ENCODE measurements at regions not wholly inside any gene's neighbourhood (a gene's known extent, or its start where the extent isn't known, plus 50 kb on each side); places are given as distances from the start of the nearest gene placed in this dataset.

DNA sequence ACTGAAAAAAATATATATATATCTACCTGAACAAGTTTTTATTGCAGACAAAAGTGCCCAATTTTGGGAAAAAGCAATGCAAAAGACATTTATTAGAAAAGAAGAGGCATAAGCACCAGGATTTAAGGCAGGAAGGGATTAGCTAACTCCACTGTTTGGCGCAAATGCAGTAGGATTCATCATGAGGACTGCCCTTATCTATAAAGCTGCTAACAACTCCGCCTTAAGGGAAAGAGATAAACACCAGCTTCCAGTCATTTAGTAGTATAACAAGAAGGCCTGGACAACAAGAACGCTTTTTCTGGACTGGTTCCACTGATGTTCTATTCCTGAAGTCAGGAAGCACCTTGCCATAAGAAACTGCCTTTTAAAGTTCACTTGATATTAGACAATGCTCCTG is 52.9 kb upstream of the FSHR start:
- Histone ChIP-seq H3K79me2 (ENCODE audit: insufficient read depth, low read length) (no peaks in the 10 kb centered on the region), H3K4me1 (ENCODE audit: insufficient read depth, low read length, severe bottlenecking) (no peaks in the 10 kb centered on the region), H3F3A (ENCODE audit: insufficient read depth, low read length) (no peaks in the 10 kb centered on the region), H3K27ac (ENCODE audit: low read depth, low read length, poor library complexity, severe bottlenecking) (no peak overlapping the region), H3K9me2 (ENCODE audit: low read depth, low read length) (no peaks in the 10 kb centered on the region), H3K27me3 (ENCODE audit: insufficient read depth, low read length) (no peaks in the 10 kb centered on the region), H2AFZ (ENCODE audit: low read length) (no peak overlapping the region), H3K4me3 (ENCODE audit: low read depth, low read length, poor library complexity, severe bottlenecking) (no peak overlapping the region), H4K20me1 (ENCODE audit: insufficient read depth, low read length) (no peaks in the 10 kb centered on the region), H3K9me3 (ENCODE audit: low read length) (no peaks in the 10 kb centered on the region), H3K9ac (ENCODE audit: low read length) (no peak overlapping the region), H3K36me3 (ENCODE audit: insufficient read depth, low read length) (no peaks in the 10 kb centered on the region), H3K4me2 (ENCODE audit: low read length) (no peak overlapping the region)
- TF ChIP-seq, protein P1, sequence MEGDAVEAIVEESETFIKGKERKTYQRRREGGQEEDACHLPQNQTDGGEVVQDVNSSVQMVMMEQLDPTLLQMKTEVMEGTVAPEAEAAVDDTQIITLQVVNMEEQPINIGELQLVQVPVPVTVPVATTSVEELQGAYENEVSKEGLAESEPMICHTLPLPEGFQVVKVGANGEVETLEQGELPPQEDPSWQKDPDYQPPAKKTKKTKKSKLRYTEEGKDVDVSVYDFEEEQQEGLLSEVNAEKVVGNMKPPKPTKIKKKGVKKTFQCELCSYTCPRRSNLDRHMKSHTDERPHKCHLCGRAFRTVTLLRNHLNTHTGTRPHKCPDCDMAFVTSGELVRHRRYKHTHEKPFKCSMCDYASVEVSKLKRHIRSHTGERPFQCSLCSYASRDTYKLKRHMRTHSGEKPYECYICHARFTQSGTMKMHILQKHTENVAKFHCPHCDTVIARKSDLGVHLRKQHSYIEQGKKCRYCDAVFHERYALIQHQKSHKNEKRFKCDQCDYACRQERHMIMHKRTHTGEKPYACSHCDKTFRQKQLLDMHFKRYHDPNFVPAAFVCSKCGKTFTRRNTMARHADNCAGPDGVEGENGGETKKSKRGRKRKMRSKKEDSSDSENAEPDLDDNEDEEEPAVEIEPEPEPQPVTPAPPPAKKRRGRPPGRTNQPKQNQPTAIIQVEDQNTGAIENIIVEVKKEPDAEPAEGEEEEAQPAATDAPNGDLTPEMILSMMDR (IDR thresholded peaks at IDR 0.05; ENCODE audit: low read length): no peak
- no peak for TF ChIP-seq EZH2 (IDR thresholded peaks at IDR 0.05; ENCODE audit: borderline replicate concordance, low read length)

Data from OCI-LY1 (cell line).